GM19395 (cell line): ENCODE measurements at regions not wholly inside any gene's neighbourhood (a gene's known extent, or its start where the extent isn't known, plus 50 kb on each side); places are given as distances from the start of the nearest gene placed in this dataset.

Source experiments
- ATAC-seq: cut with Tn5 transposase; IDR thresholded peaks from one replicate; pipeline ENCODE4 v1.9.1; 2021; ENCODE audit warnings: mild to moderate bottlenecking, moderate library complexity; ENCODE audit not compliant: unreplicated experiment

- no peak for ATAC-seq
Observed at GRCh38 chr11:28596816-28597215, 488.6 kb downstream of the METTL15 start.

- no peak for ATAC-seq
Observed at GRCh38 chr11:28592141-28592540, 484.0 kb downstream of the METTL15 start.

- no peak for ATAC-seq
Observed at GRCh38 chr11:28584992-28585391, 476.8 kb downstream of the METTL15 start.

- ATAC-seq, result no peak
Observed at GRCh38 chr11:28582506-28582905, 474.3 kb downstream of the METTL15 start.

GRCh38 chr11:28581286-28582242, 473.4 kb downstream of the METTL15 start:
- ATAC-seq, result no peak

GRCh38 chr11:28571371-28571770, 463.2 kb downstream of the METTL15 start:
- ATAC-seq, result no peak

GRCh38 chr11:28569106-28569505, 460.9 kb downstream of the METTL15 start:
- no peak for ATAC-seq

- no peak for ATAC-seq
Observed at GRCh38 chr11:28566339-28567089, 458.3 kb downstream of the METTL15 start.

- no peak for ATAC-seq
Observed at GRCh38 chr11:28559492-28559891, 451.3 kb downstream of the METTL15 start.

GRCh38 chr11:28547321-28547741, 439.1 kb downstream of the METTL15 start:
- no peak for ATAC-seq

- no peak for ATAC-seq
Observed at GRCh38 chr11:28545536-28545935, 437.3 kb downstream of the METTL15 start.

- ATAC-seq, result no peak
Observed at GRCh38 chr11:28542561-28542960, 434.4 kb downstream of the METTL15 start.

- ATAC-seq, result no peak
Observed at GRCh38 chr11:28539239-28540030, 431.2 kb downstream of the METTL15 start.

GRCh38 chr11:28537822-28538221, 429.6 kb downstream of the METTL15 start:
- no peak for ATAC-seq

- no peak for ATAC-seq
Observed at GRCh38 chr11:28536504-28537267, 428.5 kb downstream of the METTL15 start.

GRCh38 chr11:28535677-28536076, 427.5 kb downstream of the METTL15 start:
- ATAC-seq, result no peak

- no peak for ATAC-seq
Observed at GRCh38 chr11:28529540-28530410, 421.6 kb downstream of the METTL15 start.

GRCh38 chr11:28529046-28529445, 420.9 kb downstream of the METTL15 start:
- ATAC-seq, result no peak

- ATAC-seq, result no peak
Observed at GRCh38 chr11:28528217-28528616, 420.0 kb downstream of the METTL15 start.
